ENCODE measurements at regions not wholly inside any gene's neighbourhood (a gene's known extent, or its start where the extent isn't known, plus 50 kb on each side); places are given as distances from the start of the nearest gene placed in this dataset.

GRCh38 chr17:53736516-53737240 lies 86.0 kb upstream of the KIF2B start:
- no peak for TF ChIP-seq EZH2 (IDR thresholded peaks at IDR 0.05; ENCODE audit: borderline replicate concordance, low read depth, low read length, poor library complexity, severe bottlenecking)
- TF ChIP-seq CTCF (conservative IDR thresholded peaks at IDR 0.05; ENCODE audit: low read depth, low read length), result no peak

All from A673 (cell line).